T47D (cell line): ENCODE measurements at regions not wholly inside any gene's neighbourhood (a gene's known extent, or its start where the extent isn't known, plus 50 kb on each side); places are given as distances from the start of the nearest gene placed in this dataset.

Experiments used
- DNase-seq, 2 experiments: peaks; one replicate each; pipeline versions ENCODE4 v3.0.0 to v3.0.0-alpha.2; 2011 to 2012; ENCODE audit warnings: low read depth in 1 of 2, low spot score in 1 of 2
- JUND ChIP-seq: IDR thresholded peaks from 2 replicates; pipeline ENCODE4 v1.6.1; 2012; ENCODE audit warnings: low read depth
- in situ Hi-C: cut with HindIII; loops from 2 replicates; pipeline ENCODE4 v1.10.0; 2016; ENCODE audit warnings: low sequenced_read_pairs, low pct_unique_long_range_greater_than_20kb

DNA sequence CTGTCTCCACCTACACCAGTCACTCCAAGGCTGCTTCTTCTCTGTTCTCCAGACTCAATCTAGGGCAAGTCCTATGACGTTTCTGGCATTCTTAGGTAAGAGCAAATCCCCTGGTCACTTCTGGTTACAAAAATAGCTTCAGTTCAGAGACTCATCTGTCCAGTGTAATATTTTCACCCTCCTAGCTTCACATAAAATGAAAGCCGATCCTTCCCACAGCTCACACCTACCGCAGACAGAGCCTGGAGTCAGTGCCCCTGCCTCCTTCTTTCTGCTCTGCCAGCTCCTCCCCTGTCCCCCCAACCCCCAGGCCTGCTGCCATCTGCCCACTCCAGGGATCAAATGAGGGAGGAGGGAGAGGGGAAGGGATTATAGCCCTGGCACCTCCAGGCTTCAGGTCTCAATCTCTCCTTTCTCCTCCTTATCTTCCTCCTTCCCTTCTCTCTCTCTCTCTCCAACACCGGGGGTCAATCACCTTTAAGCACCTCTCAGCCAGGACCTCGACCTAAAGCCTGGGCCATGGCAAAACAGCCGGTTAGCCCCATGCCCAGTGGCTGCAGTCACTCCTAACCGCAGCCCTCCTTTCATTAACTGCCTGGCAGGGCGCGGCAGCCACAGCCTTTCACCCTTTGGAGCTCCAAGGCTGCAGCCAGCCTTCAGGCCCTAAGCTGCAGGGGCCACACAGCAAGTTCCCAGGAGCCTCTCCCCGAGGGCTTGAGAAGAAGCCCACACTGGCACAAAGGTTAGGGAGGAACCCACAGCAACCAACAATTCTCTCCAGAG lies 292.6 kb upstream of the MGMT start:
- DNase-seq: no peak
- TF ChIP-seq JUND: no peak
- in situ Hi-C loops: no loop called here

DNA sequence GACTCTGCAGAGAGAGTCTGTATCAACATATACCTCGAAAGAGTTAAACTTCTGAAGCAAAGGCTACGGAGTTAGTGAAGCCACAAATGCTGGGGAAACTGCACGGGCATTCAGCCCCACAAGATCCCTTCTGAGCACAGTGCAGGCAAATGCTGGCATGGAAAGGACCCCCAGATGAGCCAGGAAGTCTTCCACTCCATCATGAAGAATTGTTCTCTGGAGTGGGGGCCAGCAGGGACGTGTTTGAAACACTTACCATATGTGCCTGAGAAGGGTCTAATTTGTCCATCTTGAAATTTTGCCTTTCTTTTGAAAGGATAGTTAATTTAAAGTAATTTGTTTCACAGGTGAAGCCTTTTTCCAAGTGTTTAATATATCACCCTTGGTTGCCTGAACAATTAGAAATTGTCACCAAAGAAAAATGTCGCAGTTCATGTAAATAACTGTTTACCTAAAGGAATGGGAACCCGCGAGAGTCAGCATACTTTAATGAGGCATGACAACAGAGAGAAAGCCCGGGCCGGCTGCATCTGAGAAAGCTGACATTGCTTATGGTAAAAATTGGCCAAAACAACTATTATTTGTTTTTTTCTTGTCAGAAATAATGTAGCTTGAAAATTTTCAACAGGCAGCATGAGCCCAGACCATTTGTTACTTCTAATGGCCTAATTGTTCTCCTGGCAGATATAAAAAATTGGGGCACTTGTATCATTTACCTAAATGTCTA lies 287.6 kb upstream of the MGMT start:
- in situ Hi-C loops: no loop called here
- DNase-seq: no peak
- TF ChIP-seq JUND: no peak

DNA sequence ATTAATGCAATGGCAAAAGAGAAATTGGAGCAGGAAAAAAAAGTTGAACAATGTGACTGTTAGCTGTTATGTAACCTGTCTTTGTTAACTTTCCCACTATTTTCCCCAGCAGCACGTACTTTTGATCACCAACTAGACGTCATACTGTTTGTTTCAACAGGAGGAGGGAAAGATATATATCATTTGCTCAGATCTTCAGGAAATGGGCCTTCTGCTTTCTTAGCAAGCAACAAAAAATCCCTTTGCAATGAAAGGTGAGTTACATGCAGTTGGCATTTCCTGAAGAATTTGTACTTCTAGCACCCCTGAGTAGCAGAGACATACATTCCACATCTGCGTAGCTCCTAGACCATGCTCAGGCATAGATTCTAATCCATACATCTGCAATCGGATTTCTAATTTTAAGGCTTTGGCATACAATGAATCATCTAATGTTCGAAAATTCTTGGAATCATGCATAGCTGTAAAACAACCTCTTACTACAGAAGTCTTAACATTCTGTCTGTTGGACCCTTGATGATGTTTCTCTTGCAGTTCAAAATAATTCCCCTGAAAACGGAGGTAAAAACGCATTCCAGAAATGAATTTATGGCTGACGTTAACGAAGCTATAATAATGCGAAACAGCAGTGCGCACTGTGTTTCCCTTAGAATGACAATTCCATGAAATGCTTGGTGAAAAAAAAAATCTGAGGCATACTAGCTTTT lies 286.9 kb upstream of the MGMT start:
- TF ChIP-seq JUND: no peak
- in situ Hi-C loops: no loop called here
- DNase-seq: no peak

GRCh38 chr10:129184196-129184595 lies 282.8 kb upstream of the MGMT start:
- no peak for TF ChIP-seq JUND
- in situ Hi-C loops: no loop called here
- no peak for DNase-seq

GRCh38 chr10:129187331-129187730 lies 279.7 kb upstream of the MGMT start:
- DNase-seq: no peak
- in situ Hi-C loops: no loop called here
- no peak for TF ChIP-seq JUND

DNA sequence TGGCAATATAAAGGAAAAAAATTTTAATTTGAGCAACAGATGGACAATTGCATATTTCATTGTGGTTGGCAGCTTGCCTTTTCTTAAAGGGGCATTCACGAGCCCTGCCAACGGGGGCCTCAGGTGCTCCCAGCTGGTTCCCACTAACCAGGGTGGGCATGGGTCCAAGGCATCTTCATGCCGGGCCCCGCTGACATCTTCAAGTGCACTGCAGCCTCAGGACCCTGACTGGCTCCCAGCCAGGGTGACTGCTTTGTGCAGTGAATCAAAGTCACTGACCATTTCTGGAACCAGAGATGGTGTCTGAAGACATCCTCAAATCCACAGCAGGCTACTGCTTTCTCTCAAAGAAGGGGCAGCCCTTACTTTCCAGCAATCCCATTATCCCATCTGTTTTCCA lies 275.2 kb upstream of the MGMT start:
- TF ChIP-seq JUND: no peak
- DNase-seq: no peak
- in situ Hi-C loops: no loop called here

DNA sequence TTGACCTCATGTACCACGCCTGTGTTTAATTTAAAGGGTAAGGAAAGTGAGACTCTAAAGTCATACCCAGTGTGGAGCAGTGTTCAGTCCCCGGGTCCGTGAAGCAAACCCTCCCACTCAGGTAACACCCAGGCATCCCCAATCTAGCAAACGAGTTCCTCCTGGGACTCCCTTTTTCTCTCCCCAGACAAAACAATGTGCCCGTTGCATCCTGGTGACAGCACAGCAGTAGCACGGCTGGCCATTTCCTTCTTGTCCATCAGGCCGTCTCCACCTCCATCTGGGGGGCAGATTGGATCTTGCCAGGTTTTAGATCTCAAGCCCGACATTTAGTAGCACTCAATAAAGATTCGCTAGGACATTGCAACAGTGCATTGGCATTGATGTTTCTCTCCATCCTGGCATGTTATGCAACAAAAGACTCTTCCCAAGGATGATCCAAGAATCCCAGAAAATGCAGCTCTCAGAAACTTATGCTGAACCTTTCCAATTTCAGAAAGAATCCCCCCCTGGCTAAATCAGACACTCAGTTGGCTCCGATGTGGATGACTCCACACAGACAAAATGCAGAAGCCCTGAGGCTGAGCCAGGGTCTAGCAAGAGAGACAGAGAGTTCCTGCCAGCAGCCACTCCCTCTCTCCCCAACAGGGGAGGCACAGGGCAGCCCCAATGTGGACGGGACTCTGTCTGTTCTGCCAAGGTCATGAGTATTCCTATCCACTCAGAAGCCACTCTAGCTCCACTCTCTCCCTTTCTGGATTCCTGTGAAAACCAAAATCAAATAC lies 274.5 kb upstream of the MGMT start:
- TF ChIP-seq JUND: no peak
- DNase-seq: no peak
- in situ Hi-C loops: no loop called here

- TF ChIP-seq JUND: no peak
- in situ Hi-C loops: no loop called here
- no peak for DNase-seq
Measured at GRCh38 chr10:129193148-129193547, 273.9 kb upstream of the MGMT start.

DNA sequence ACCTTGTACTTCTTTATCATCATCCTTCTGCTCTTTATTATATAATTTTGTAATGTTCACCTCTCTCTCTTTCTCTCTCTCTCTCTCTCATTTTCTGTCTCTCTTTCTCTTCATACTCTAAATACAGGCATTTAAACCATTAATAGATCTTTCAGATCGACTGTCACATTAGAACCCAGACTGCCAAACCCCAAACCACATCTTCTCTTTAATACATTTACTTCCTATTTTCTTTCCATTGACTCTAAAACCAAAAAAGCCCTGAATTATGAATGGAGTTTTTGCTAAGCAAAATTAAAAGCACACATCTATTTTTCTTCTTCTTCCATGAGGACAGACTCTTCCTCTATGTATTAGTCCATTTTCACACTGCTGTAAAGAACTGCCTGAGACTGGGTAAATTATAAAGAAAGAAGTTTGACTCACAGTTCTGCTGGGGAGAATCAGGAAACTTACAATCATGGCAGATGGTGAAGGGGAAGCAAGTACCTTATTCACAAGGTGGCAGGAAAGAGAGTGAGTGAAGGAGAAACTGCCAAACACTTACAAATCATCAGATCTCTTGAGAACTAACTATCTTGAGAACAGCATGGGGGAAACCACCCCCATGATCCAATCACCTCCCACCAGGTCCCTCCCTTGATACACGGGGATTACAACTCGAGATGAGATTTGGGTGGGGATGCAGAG lies 272.7 kb upstream of the MGMT start:
- no peak for DNase-seq
- in situ Hi-C loops: no loop called here
- no peak for TF ChIP-seq JUND

GRCh38 chr10:129199826-129200225 lies 267.2 kb upstream of the MGMT start:
- in situ Hi-C loops: no loop called here

GRCh38 chr10:129203819-129204218 lies 263.2 kb upstream of the MGMT start:
- no peak for TF ChIP-seq JUND
- in situ Hi-C loops: no loop called here
- DNase-seq: no peak

More at GRCh38 chr10:129199826-129200225, 267.2 kb upstream of the MGMT start:
- DNase-seq: no peak
- no peak for TF ChIP-seq JUND

DNA sequence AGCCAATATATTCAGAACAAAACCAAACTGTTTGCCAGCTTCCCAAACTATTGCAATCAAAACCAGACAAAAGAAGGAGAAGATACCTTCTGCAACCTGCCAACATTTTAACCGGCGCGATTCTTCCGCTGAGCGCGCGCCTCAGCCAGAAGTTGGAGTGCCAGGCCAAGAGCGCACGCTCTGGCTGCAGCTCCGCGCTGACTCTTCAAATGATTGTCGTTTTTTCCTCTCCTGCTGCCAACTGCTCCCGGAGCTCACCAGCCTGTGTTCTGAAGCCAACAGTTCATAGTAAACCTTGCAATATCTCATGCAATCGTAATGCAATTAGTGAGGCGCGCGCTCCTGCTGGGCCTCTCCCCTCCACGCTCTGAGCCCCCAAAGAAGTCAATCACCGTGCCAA lies 259.7 kb upstream of the MGMT start:
- in situ Hi-C loops: no loop called here
- DNase-seq: no peak
- no peak for TF ChIP-seq JUND
